ENCODE measurements at regions not wholly inside any gene's neighbourhood (a gene's known extent, or its start where the extent isn't known, plus 50 kb on each side); places are given as distances from the start of the nearest gene placed in this dataset.

- no peak for ATAC-seq
- in situ Hi-C loops (cut with HindIII; ENCODE audit: extremely low pct_ligation_motif_present, low pct_unique_long_range_greater_than_20kb) = no loop called here
- H3K4me2 ChIP-seq (ENCODE audit: low read depth, low read length) = no peak overlapping the region
- H3K79me2 ChIP-seq (ENCODE audit: insufficient read depth, low read length) = no peaks in the 10 kb centered on the region
- intact Hi-C loops (cut with micrococcal nuclease; ENCODE audit: unreplicated experiment) = no loop called here
- no peak overlapping the region for H3K27ac ChIP-seq (ENCODE audit: extremely low read length, insufficient read depth, low read length)
- TF ChIP-seq NRL (CRISPR knock-in tag; IDR thresholded peaks at IDR 0.05; ENCODE audit: borderline replicate concordance) (no peak), MIER2 (CRISPR knock-in tag; IDR thresholded peaks at IDR 0.05) (no peak), MEF2D (CRISPR knock-in tag; IDR thresholded peaks at IDR 0.05) (no peak), ZNF678 (CRISPR knock-in tag; IDR thresholded peaks at IDR 0.05) (no peak), GPN1 (CRISPR knock-in tag; IDR thresholded peaks at IDR 0.05; ENCODE audit: borderline replicate concordance) (no peak), ZNF253 (CRISPR knock-in tag; IDR thresholded peaks at IDR 0.05; ENCODE audit: borderline replicate concordance) (no peak), RXRB (CRISPR knock-in tag; IDR thresholded peaks at IDR 0.05; ENCODE audit: borderline replicate concordance) (no peak), NCOA2 (CRISPR knock-in tag; IDR thresholded peaks at IDR 0.05) (no peak), BRD4 (CRISPR knock-in tag; IDR thresholded peaks at IDR 0.05) (no peak), MAZ (IDR thresholded peaks at IDR 0.05; ENCODE audit: borderline replicate concordance, low read depth, low read length) (no peak), MAZ (CRISPR knock-in tag; IDR thresholded peaks at IDR 0.05; ENCODE audit: low read depth) (no peak), FOXP4 (CRISPR knock-in tag; IDR thresholded peaks at IDR 0.05) (no peak)
- no peaks in the 10 kb centered on the region for H3K27me3 ChIP-seq (ENCODE audit: control insufficient read depth in 1 of 2, insufficient read depth in 2 of 2, low read length in 2 of 2)
- H3K4me3 ChIP-seq (replicated peaks in 1 of 3; ENCODE audit: insufficient read depth in 1 of 3, low read depth in 2 of 3, low read length in 3 of 3) = no peak overlapping the region
- no peak for FAIRE-seq
- H2AFZ ChIP-seq (ENCODE audit: low read length) = no peak overlapping the region
- no peak overlapping the region for H3K9ac ChIP-seq (ENCODE audit: insufficient read depth, low read depth, low read length)
- POLR2A ChIA-PET = no interaction called here
- peaks cover 30% of the 10 kb centered on the region for H3K9me3 ChIP-seq (ENCODE audit: low read length)
- H3K36me3 ChIP-seq (replicated peaks in 1 of 2; ENCODE audit: control insufficient read depth in 1 of 2, insufficient read depth in 2 of 2, low read length in 2 of 2) = no peaks in the 10 kb centered on the region
- CTCF ChIA-PET (ENCODE audit: low intra/inter-chr PET ratio, low total read pairs) = no interaction called here
- no peaks in the 10 kb centered on the region for H3K4me1 ChIP-seq (ENCODE audit: insufficient read depth, low read length)
- no TSS peak for BruUV-seq (replicated peaks)
- H4K20me1 ChIP-seq (ENCODE audit: insufficient read depth, low read length) = no peaks in the 10 kb centered on the region
- no peak for DNase-seq (ENCODE audit: low spot score)
Observed at GRCh38 chr13:63048653-63049052, 1633.0 kb upstream of the PCDH20 start.
